Esophagus muscularis mucosa (tissue), 4 donors: ENCODE measurements at regions not wholly inside any gene's neighbourhood (a gene's known extent, or its start where the extent isn't known, plus 50 kb on each side); places are given as distances from the start of the nearest gene placed in this dataset.

ENCODE experiments used
- CTCF ChIP-seq, 3 experiments: fragments of 200-600 bp in 2 of 3; fragments of 450-650 bp in 1 of 3; sonication (generic) in 2 of 3; IDR thresholded peaks; one replicate each; pipeline ENCODE4 v1.5.1; 2017 to 2019; ENCODE audit warnings: antibody characterized with exemption in 3 of 3, mild to moderate bottlenecking in 2 of 3, moderate library complexity in 1 of 3
- EP300 ChIP-seq: sonication (generic); formaldehyde crosslinking; IDR thresholded peaks from one replicate; pipeline ENCODE4 v1.6.1; 2017; ENCODE audit warnings: antibody characterized with exemption
- POLR2A ChIP-seq: fragments of 450-650 bp; IDR thresholded peaks from one replicate; pipeline ENCODE4 v1.6.1; 2017; ENCODE audit warnings: antibody characterized with exemption, moderate library complexity, mild to moderate bottlenecking, low read depth
- POLR2AphosphoS5 ChIP-seq, 2 donors: sonication (generic); formaldehyde crosslinking; IDR thresholded peaks; one replicate each; pipeline ENCODE4 v1.6.1; 2017; ENCODE audit warnings: antibody characterized with exemption in 2 of 2

GRCh38 chr10:56583316-56583715 is 222.3 kb upstream of the ZWINT start:
- TF ChIP-seq CTCF (IDR thresholded peaks at IDR 0.05) (no peak), POLR2A (no peak), EP300 (no peak), POLR2AphosphoS5 (IDR thresholded peaks at IDR 0.05) (no peak)
